Effector CD8-positive, alpha-beta T cell (primary cell): ENCODE measurements at regions not wholly inside any gene's neighbourhood (a gene's known extent, or its start where the extent isn't known, plus 50 kb on each side); places are given as distances from the start of the nearest gene placed in this dataset.

Experiments
- DNase-seq: peaks from one replicate; lab custom pipeline; 2025; lab: John Stamatoyannopoulos, UW

DNA sequence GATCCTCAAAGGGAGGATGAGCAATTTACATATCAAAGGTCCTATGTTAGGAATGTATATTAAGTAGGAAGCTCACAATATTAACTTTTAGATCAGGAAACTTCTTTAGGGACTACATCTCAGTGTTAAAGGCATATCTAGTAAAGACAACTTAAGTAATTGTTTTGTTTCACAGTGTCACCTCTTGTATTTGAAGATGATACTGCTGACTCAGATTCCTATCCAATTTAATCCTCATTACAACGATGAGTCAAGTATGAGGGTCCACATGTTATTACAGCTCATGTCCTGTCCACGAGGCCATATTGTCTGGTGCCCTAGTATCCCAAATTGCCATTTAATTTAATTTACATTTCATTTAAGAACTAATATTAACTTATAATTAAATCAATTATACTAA, 523.9 kb downstream of the CCDC85A start:
- no peak for DNase-seq

DNA sequence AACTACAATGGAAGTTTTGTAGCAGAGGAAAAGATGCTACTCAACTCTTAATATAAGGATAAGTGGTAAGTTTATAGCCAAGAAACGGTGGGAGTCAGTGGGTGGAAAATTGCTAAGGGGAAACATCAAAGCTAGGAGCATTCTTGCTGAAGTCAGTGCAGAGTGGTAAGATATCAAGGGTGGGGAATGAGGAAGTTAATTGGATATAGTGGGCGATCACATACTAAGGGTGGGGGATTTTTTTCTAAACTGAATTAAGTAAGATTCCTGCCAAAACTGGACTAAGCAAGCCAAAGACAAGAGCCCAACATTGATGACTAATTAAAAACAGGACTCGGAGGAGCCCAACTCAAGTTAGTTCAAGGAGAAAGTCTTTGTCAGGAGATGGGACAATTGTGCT, 525.4 kb downstream of the CCDC85A start:
- no peak for DNase-seq

DNA sequence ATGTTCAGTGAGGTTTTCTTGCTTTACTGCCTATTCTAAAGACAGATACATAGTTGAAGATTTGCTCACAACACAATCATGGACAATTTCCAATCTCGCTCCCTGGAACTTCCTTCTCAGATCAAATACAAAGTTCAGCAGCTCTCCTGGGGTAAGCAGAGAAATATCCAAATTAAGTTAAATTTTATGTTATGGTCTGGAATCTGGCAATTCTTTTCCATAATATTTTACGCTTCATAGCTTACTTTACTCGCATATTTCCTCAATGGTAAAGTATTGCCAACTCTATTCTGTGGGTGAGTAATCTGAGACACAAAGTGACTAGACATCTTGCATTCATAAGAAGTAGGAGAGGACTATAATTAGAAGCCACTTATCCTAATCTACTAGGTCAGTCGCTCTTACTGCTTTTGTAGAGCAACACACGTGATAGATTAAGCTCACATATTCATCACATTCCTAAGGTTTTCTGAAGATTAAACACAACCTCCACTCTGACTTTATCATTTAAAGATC, 529.4 kb downstream of the CCDC85A start:
- no peak for DNase-seq

DNA sequence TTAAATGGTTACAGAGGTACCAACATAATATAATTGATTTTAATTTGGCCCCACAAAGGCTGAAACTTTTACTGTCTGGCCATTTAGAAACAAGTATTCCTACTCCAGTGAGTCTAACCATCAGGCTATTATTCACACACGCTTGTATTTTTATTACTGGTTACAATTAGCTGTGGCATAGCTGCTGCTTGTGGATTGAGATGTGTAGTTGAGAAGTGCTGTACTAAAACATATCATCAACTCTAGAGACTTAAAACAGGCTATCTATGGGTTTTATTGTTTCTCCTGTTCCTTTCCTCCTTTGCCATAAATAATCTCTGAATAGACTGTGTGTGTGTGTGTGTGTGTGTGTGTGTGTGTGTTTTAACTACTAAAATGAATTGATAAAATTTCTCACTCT, 530.2 kb downstream of the CCDC85A start:
- DNase-seq = no peak

- DNase-seq = no peak
These were observed 530.6 kb downstream of the CCDC85A start for GRCh38 chr2:56714400-56714799.

DNA sequence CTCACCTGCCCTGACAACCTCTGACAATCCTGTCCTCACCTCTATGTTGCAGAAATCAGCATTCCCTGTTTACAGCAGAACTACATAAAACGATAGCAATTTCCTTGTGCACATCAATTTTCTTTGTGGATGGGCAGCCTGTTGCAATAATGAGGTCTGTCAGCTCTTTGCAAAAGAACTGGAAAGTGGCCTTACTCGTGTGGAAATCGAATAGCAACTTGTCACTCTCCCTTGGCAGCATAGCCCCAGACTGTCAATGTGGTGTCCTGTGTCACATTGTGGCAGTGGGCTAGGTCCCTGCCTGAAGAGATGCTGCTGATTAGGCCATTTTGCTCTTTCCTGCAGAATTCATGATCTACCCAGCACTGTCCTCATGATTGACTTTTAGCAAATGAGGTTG, 531.9 kb downstream of the CCDC85A start:
- DNase-seq = no peak

DNA sequence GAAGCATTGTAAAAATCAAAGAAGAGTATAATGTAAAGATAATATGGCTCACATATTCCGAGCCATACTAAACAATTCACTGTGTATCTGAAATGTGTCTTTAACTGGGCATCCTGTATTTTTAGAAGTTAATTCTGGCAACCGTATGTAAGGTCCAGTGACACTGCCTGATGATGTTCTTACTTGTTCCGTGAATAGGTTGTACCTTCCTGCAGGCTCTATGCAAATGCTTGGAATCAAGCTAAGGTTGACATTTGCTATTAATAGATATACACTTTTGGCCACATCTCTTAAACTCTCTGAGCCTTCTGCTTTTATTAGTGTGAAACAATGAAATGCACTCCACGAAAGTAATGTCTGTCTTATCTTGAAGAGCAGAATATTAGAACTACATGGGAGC, 534.6 kb downstream of the CCDC85A start:
- DNase-seq = no peak

DNA sequence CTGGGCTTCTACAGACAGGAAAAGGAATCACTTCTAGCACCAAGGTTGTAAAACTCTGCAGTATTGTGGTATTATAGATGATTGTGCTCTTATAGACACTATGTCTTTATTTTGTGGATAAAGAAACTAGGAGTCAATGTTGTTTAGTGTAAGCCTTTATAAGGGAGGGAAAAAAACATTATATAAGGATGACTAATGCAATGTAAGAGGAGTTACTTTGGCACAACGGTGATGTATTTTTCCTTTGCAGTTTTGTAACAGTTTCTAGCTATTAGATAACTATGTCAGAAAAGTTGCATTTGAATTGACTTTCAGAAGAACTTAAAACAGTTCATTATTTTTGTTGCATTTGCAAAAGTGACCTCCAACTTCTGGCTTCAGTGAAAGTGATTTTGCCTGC, 545.4 kb downstream of the CCDC85A start:
- no peak for DNase-seq

DNA sequence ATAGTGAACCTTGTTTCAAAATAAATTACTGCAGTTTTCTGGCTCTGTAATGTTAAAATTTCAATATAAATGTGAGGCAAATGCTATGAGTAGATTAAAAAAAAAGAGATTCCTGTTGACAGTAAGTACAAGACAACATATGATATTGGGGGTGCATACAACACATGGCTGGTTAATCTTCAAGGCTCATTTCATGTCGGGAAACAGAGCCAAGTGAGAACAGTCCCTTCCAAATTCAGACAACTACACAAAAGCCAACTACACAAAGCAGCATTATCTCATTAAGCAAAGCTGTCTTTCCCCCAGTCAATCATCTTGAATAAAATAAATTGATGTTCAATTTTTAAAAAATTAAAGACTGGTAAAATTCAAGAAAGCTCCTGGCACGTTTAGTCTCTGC, 549.2 kb downstream of the CCDC85A start:
- DNase-seq = no peak

DNA sequence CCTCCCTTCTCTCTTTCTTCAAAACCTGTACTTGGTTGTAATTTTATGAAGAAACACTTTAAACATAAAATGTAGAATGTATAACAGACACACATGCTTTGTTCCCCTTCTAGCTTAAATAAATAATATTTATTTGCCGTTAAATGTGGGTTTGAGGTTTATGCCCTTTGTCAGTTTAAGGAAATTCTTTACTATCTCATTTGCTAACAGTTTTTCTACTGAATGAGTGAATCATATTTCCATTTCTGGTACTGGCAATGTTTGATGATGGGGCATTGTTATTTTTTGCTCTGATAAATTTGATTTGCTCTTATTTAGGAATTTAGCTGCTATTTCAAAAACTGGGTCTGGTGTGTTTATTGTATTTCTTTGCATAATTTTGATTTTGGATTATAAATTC, 555.6 kb downstream of the CCDC85A start:
- no peak for DNase-seq

DNA sequence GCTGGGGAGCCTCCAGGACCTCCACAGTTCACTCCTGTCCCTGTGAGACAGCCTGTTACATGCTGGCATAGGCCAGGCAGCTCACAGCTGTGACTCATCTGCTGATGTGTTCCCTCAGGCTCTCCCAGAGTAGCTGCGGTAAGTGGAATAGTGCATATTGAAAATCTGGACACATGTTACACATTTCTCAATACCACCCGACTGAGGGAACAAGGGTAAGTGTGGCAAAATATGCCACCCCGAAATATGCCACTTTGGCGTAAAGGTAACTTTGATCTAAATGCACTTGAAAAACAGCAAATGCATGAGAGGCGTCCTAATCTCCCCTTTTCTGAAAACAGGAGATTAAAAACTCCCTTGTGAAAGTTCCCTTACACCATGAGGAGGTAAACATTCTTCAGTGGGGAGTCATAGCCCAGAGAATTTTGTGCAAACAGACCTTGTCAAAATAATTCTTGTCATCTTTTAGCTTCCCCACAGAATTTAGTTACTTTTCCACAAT, 557.9 kb downstream of the CCDC85A start:
- DNase-seq = no peak

DNA sequence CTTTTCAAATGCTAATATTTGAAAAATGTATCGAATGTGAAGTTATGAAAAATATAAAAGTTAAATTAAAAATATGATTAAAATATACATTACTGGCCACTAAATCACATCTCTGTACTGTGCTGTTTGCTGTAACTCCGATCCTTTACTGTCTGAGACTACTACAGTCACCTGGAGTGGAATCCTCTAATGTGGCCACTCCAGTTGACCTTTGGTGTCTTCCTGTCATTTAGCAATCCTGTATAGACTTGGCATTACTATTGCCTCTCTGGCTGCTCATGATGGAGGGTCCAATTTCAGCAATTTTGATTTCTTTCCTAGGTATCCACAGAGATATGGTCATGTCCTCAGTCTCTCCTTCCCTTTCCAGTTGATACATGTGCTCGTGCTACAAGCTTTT, 560.0 kb downstream of the CCDC85A start:
- no peak for DNase-seq

GRCh38 chr2:56749152-56749752, 565.5 kb downstream of the CCDC85A start:
- no peak for DNase-seq

GRCh38 chr2:56753182-56753581, 569.4 kb downstream of the CCDC85A start:
- no peak for DNase-seq

- DNase-seq = no peak
These were observed 570.4 kb downstream of the CCDC85A start for GRCh38 chr2:56754066-56754615.

GRCh38 chr2:56754627-56755026, 570.8 kb downstream of the CCDC85A start:
- DNase-seq = no peak

GRCh38 chr2:56757884-56758545, 574.2 kb downstream of the CCDC85A start:
- no peak for DNase-seq

DNA sequence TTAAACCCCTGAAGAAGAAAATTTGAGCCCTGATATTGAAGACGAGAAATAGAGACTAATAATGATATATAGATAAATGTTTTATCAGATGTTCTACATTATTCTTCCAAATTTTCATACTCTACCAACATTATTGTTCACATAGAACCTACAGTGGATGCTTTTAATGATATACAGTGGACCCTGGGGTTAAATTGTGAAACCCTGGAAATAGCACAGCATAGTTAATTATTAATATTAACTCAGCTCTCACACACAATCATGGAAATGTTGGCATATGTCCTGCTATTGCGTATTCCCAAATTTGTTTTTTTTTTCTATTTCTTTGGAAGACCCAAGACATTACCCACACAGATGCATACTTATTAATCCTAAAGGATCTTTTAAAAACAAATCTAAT, 579.9 kb downstream of the CCDC85A start:
- no peak for DNase-seq

- DNase-seq = no peak
These were observed 585.2 kb downstream of the CCDC85A start for GRCh38 chr2:56768973-56769372.

GRCh38 chr2:56770490-56770889, 586.7 kb downstream of the CCDC85A start:
- no peak for DNase-seq

- DNase-seq = no peak
These were observed 600.3 kb downstream of the CCDC85A start for GRCh38 chr2:56784046-56784445.

DNA sequence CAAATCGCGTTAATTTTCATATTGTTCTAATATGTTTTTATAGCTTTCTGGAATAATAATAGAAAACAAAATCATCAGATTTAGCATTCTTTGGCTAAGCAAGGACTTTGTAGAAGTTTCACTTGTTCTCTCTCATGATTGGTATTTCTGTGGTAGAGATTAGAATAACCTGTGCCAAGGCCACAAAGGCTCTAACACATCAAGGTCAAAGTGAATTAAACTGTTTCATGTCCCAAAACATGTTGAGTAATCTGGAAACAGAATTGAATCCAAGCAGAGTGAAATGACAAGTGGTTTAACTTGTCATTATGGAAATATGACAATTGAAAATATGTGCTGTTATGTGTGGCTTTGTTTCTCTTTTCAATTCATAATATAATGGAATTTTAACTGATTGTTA, 617.4 kb downstream of the CCDC85A start:
- no peak for DNase-seq

- DNase-seq = no peak
These were observed 618.0 kb downstream of the CCDC85A start for GRCh38 chr2:56801770-56802169.
